ENCODE measurements at regions not wholly inside any gene's neighbourhood (a gene's known extent, or its start where the extent isn't known, plus 50 kb on each side); places are given as distances from the start of the nearest gene placed in this dataset.
"Not testable (repeated sequence)": the region's sequence is repeated elsewhere in the genome, so short reads cannot be mapped to it uniquely, and the experiment has no call there.

DNA sequence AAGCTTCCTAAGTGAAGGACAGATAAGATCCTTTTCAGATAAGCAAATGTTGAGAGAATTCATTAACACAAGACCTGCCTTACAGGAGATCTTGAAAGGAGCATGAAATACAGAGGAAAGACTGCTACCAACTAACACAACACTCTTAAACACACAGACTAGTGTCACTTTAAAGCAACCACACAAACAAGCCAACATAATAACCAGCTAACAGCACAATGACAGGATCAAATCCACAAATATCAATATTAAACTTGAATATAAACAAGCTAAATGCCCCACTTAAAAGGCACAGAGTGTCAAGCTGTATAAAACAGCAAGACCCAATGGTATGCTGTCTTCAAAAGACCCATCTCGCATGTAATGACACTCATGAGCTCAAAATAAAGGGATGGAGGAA is 70.8 kb upstream of the HMGXB4 start:
- no peak for DNase-seq

GRCh38 chr22:35188930-35189329 is 68.4 kb upstream of the HMGXB4 start:
- not testable (repeated sequence) for DNase-seq

GRCh38 chr22:35189559-35189958 is 67.7 kb upstream of the HMGXB4 start:
- no peak for DNase-seq

GRCh38 chr22:35191412-35191811 is 65.9 kb upstream of the HMGXB4 start:
- DNase-seq: no peak

- no peak for DNase-seq
Observed at GRCh38 chr22:35192129-35192918, 65.0 kb upstream of the HMGXB4 start.

DNA sequence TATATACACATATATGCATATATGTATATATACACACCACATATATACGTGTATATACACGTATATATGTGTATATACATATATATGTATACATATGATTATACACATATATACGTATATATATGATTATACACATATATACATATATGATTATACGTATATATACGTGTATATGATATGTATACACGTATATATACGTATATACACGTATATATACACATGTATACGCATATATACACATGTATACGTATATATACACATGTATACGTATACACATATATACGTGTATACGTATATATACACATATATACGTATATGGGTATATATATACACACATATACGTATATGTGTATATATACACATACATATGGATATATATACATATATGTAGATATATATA is 62.1 kb upstream of the HMGXB4 start:
- DNase-seq: no peak

GRCh38 chr22:35195821-35196220 is 61.5 kb upstream of the HMGXB4 start:
- no peak for DNase-seq

- no peak for DNase-seq
Observed at GRCh38 chr22:35197071-35197470, 60.2 kb upstream of the HMGXB4 start.

GRCh38 chr22:35197886-35198285 is 59.4 kb upstream of the HMGXB4 start:
- no peak for DNase-seq

GRCh38 chr22:35198738-35199137 is 58.6 kb upstream of the HMGXB4 start:
- DNase-seq: no peak

DNA sequence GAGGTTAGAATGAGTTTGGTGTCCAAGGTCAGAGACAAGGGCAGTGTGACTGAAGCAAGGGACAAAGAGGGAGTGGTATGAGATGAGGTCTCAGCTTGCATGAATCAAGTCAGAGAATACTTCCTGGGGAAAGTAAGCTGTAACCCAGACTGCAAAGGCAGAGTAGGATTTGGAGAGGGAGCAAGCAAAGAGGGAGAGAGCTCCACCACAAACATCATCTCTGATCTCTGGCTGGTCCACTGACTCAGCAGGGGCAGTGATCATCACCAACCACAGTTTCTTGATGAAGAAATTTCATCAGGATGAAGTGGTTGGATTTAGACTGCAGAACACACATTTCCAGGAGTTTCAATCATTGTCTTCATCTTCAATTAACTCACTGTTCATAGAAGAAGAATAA is 54.9 kb upstream of the HMGXB4 start:
- DNase-seq: no peak

- DNase-seq: no peak
Observed at GRCh38 chr22:35203583-35203982, 53.7 kb upstream of the HMGXB4 start.

GRCh38 chr22:35204807-35205775 is 52.2 kb upstream of the HMGXB4 start:
- no peak for DNase-seq

- no peak for DNase-seq
Observed at GRCh38 chr22:35205961-35206360, 51.3 kb upstream of the HMGXB4 start.

DNA sequence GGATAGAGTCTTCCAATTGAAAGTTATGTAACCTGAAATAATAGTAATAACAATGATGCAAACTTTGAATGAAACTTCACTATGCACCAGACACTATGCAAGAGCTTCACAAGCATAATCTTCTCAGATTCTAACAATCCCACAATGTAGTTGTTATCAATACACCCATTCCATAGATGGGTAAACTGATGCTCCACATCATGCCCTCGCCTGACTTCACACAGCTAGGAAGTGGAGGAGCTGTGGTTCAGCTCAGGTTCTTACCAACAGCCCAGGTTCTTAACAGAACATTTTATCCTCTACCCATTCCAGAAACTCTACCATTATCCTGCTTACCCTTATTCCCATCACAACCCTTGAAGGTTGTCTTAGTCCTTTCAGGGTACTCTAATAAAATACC is 50.4 kb upstream of the HMGXB4 start:
- DNase-seq: no peak

All from stimulated activated CD8-positive, alpha-beta memory T cell treated with anti-CD3 and anti-CD28 coated beads, Interleukin-4, amount 100 ng/mL, for 48 hours (primary cell).